Sciatic nerve (tissue), 2 donors: ENCODE measurements at regions not wholly inside any gene's neighbourhood (a gene's known extent, or its start where the extent isn't known, plus 50 kb on each side); places are given as distances from the start of the nearest gene placed in this dataset.
A peak's percentile ranks its signal among the peaks of the same experiment; 100 is the strongest.
"Not testable (repeated sequence)": the region's sequence is repeated elsewhere in the genome, so short reads cannot be mapped to it uniquely, and the experiment has no call there.

ENCODE experiments used
- ATAC-seq: fragments of 200-7000 bp; cut with Tn5 transposase; one replicate; pipeline ENCODE4 v1.9.1; 2020; ENCODE audit warnings: mild to moderate bottlenecking, moderate library complexity
- DNase-seq: peaks from one replicate; pipeline ENCODE4 v3.0.0-alpha.2; 2020; ENCODE audit warnings: low spot score
- intact Hi-C: fragments of 100-400 bp; cut with DNase I; formaldehyde crosslinking; loops from one replicate; pipeline ENCODE4 v1.14.2; 2022
- donor health status: DM: no; HTN: no; CAD: no.
- donor health status: DM: no; HTN: no; CAD: no.

DNA sequence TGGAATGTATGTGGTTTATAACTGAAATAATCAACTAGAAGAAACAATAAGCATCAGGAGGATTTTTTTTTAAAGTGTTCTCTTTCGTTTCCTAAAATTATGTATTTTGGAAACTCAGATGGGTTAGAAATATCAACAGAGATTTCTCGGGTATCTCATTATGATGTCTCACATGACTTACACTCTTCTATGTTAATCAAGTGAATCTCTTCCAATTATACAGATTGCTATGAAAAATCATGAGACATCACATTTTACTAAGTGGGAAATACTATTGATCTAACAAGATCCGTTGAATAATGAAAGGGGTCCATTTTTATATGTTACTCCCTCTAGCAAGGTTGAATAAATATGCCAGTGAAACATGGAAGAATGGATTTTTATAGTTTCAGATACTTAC lies 54.7 kb upstream of the NRIP1 start:
- ATAC-seq (no peak), DNase-seq (no peak)
- intact Hi-C loops = no loop called here

DNA sequence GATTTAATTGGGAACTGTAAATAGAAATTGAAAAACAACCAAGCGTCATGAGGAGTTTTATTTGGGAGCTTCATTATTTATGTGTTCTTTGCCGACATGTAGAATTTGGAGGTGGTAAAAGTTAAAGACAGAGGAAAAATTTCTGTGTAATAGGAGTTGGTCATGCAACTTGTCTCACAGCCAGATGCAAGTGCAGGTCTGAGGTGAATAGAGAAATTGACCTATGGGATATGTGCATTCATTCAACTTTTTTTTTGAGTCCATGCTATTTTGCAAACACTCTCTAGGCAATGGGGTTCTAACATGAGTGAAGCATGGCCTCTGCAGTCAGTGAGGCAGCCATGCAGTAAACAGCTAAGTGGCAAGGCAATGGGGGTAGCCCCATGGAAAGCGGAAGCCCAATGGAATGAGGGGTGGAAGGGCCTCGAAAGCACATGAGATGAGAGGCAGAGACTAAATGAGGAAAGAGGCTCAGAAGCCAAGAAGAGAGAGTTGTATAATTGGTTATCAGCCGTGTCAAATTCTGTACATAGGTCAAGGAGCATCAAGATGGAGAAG lies 56.4 kb upstream of the NRIP1 start:
- ATAC-seq (no peak), DNase-seq (no peak)
- intact Hi-C loops = no loop called here

DNA sequence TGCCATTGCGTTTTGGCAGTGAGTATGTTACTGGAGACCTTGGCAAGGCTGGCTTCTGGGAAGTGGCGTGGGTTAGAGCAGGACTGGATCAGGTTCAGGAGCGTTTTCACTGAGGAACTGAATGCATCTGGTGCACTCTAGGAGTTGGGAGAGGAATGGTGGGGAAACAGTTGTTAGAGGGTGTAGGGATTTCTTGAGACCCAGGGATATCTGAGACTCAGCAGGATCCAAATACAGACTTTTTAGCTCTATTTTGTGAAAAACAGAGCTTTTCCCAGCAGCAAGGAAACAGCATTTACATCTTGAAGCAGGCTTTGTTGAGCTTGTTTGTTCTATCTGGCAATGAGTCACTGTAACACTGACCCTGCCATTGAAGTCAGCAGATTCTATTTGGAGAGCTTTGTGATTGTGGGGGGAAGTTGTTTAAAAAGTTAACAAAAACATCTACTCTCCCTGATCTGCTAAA lies 56.9 kb upstream of the NRIP1 start:
- intact Hi-C loops = no loop called here
- peak; percentile 82 for ATAC-seq
- DNase-seq = no peak

DNA sequence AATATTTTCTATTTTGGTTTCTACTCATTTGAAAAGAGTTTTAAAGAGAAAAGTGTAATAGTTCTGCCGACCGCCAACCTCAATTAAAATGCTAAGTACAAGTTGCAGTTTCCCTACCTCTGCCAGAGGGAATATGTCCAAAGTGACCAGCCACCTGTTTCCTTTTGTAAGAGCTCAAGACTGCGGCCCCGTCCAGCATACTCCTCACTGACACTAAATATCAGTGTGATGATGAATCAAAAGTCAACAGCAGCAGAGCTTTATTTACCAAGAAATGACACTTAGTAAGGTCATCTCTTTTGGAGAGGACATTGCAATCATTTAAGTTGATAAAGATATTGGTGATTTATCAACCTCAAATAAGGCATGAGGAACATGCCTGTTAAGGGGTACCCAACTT lies 57.4 kb upstream of the NRIP1 start:
- no peak for DNase-seq
- ATAC-seq = no peak
- intact Hi-C loops = no loop called here

DNA sequence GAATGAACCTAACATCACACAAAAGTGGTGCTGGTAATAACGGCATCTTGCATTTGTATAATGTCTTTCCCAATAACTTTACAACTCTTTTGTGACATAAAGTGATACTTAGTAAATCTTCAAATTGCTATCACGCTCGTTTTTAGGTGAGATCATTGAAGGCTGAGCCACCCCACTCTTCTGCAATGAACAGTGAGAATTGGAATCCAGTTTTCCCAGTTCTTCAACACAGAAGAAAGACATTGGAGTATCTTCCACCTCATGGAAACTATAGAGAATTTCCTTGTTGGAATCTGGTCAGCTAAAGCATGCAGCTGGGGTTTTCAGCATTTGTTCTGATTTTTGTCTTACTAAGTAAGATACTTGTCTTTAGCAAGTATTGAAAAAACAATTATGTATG lies 59.9 kb upstream of the NRIP1 start:
- ATAC-seq (no peak), DNase-seq (no peak)
- intact Hi-C loops = no loop called here

DNA sequence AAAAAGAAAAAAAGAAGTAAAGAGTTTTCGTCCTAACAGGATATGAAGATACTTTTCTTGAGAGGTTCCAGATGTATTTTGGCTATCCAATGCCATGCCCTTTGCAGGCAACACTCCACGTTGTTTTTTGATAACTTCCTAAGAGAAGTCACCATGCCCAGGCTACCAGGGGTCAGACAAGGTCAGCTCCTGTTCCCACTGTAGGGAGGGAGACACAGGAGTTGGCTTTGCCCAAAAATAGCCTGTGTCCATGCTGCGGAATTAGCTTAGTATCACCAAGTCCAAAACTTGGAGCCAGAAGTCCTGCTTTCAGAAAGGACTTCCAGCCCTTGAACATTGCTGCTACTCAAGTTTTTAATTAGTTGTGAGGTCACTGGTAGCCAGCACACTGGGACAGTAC lies 62.1 kb upstream of the NRIP1 start:
- no peak for ATAC-seq
- no peak for DNase-seq
- intact Hi-C loops = no loop called here

DNA sequence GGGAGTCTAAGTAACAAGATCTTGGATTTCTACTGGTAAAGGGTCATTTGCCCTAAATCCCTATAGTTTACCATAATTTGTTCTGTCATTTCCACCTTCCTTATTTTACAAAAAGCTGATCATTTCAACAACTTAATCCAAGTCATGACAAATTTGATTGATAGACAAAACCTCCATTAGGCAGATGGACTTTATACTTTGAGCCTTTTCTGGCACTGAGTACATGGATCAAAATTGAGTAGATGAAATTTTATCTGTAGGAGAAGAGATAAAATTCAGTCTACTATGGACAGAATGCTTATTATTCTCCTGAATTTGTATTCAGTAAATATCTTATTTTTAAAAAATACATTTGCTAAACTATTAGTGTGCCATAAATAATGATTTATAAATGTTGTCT lies 62.6 kb upstream of the NRIP1 start:
- intact Hi-C loops = no loop called here
- ATAC-seq = no peak
- no peak for DNase-seq

DNA sequence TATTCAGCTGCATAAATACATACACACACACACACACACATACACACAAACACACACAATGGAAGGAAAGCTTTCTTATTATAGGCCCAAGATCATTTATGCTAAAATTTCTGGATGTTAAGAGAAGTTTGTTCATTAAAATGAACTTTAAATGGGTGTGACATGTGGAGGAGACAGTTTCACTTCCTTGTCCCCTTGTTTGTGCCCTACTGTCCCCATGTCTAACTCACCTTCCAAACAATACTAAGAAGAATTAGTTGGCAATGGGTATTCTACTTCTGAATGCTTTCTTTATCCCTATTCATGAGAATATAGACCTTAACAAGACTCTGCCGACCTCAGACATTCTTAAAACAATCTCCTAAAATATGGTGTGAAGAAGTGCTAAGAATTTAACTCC lies 63.5 kb upstream of the NRIP1 start:
- intact Hi-C loops = no loop called here
- DNase-seq (no peak), ATAC-seq (no peak)

DNA sequence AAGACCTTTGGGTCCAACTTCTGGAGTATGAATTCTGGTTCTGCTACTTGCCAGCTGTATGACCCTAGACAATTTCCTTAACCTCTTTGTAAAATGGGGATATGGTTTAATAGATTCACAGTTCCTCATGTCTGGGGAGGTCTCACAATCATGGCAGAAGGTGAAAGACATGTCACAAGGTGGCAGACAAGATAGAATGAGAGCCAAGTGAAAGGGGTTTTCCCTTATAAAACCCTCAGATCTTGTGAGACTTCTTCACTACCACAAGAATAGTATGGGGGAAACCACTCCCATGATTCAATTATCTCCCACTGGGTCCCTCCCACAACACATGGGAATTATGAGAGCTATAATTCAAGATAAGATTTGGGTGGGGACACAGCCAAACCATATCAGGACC lies 63.9 kb upstream of the NRIP1 start:
- intact Hi-C loops, ATAC-seq, DNase-seq: not testable (repeated sequence)

DNA sequence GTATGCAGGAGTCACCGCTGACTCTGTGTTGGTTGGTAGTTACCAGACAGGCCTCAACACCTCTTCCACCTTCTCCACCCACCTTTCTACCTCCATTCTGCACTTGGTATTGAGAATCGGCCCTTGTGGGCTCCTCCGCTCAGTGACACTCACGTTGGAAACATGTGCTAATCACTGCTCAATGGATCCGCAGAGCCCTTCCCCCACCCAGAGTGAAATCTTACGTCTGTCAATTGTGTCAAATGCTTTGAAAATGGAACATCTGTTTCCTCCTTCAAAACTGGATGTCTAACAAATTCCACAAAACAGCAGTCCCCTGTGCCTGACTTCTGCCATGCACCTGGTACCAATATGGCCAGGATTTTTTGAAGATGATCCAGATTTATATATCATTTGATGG lies 65.5 kb upstream of the NRIP1 start:
- intact Hi-C loops = no loop called here
- DNase-seq (no peak), ATAC-seq (no peak)

DNA sequence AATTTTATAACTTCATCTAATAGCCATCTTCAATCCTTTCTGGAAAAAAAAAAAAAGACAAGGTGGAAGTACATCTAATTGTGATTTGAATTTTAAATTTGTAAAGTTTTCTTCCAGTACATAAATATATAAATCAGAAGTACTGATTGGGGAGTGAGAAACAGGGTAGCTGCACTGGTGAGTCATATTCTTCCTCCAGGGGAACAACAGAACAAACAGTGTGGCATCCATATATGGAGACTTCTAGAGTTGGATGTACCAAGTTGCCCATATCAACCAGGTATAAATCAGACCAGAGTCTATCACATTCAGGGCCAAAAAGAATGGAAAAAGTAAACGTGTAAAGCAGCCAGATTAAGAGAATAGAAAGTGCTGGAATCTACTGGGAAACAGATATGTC lies 66.0 kb upstream of the NRIP1 start:
- intact Hi-C loops = no loop called here

DNA sequence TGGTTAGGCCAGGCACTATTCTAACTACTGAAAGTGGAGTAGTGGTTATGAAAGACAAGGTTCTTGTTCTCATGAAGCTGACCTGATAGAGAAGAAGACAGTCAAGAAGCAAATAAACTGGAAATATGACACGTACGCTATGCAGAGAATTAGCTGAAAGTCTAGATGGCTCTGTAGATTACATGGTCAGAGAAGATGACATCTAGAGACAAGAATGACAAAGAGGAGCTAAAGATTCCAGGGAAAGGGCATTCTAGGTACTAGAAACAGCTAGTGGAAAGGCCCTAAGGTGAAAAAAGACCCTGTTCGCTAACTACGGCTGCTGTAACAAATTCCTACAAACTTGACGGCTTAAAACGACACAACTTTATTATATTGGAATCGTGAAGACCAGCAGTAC lies 68.0 kb upstream of the NRIP1 start:
- intact Hi-C loops = no loop called here
- DNase-seq = no peak
- ATAC-seq = no peak

More for the DNA sequence above, 66.0 kb upstream of the NRIP1 start:
- ATAC-seq = no peak
- DNase-seq = no peak

DNA sequence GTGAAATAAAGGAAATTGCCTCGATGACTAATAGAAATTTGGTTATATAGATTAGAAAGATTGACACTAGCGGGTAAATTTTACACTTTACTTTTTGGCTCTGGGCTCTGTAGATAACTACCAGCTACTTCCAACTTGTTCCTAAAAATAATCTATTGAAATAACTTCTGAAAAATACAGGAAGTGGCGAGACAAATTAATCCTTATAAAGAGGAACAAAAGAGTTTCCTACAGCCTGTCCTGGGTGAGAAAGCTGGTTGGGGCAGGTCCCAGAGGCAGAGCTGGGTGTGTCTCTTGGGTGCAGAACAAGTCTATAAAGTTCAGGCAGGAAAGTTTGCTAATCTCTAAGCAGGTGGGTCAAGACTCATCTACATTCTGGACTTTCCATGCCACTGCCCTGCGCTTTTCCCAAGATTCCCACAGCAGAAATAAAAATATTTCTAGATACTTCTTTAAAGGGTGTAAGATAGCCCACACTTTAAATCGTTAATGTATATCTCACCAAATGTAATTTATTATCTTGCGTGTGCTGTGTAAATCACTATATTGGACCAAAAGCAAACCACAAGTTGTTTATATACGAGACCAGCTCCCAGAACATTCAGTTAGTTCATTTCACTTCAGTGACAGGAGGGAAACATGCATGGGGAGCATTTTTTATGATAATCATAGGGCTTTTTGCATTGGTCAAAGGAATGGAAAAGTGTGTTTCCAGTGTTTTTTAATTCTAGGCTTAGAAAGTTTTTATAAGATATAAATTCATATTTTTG lies 70.1 kb upstream of the NRIP1 start:
- intact Hi-C loops = no loop called here
- no peak for ATAC-seq
- no peak for DNase-seq

DNA sequence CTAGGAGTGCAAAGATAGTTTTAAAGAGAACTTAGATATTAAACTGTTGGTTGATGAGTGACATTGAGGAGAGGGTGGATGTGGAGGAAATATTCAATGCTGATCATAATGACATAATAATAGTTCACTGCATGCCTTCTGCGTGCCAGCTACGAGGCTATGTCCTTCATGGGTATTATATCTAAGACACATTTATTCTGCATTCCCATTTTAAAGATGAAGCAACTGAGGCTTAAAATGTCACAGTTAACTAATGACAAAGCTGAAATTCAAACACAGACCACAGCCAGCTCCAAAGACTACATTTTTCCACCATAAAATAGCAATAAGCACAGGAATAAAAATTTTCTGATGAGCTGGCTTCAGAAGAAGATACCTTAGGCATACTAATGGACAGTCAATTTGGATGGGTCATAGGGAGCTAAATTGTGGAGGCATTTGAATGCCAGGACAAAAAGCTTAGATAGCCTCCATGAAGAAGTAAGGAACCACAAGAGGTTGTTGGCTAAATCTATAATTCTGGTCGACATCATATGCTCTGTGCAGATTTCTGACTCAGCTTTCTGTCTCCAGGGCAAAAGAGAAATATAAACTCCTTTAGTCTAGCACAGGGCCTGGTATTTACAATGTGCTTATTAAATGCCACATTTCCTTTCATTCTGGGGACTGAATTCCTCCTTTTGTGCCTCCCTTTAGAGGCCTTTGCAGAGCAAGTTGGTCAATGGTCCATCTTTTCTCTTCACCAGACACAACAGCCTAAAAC lies 71.2 kb upstream of the NRIP1 start:
- no peak for DNase-seq
- intact Hi-C loops = no loop called here
- no peak for ATAC-seq

DNA sequence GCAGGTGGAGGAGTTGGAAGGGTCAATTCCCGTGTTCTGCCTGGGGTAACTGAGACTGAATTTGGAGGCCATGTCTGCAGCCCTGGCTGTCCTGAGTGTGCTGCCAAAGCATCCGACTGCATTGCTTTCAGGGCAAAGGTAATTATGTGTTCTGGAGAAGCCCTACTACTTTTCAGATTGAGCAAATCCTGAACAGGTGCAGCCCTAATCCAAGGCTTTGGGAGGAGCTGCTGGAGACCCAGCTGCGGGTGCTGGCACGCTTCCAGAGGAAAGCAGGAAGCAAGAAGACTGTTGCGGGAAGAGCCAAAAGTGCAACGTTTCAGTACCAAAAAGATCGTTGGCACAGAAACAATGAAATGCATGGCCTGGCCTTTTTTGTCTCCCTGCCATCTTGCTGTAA lies 73.7 kb upstream of the NRIP1 start:
- ATAC-seq (no peak), DNase-seq (no peak)
- intact Hi-C loops = no loop called here

DNA sequence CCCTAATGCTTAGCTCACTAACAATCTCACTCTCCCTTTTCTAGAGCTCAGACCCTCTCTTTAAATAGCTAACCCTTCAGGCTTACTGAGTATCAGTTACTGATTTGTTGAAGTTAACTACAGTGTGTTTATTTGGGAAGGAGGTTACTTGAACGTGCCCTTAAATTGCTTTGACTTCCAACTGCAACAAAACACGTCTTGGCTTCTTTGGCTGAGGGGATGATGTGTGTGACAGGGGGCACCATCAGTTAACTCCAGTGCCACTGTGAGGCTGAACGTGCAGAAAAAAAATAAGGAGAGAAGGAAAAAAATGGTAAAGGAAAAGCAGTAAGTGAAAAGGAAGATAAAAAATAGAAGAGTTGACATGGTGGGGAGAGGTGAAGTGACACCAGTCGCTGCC lies 75.1 kb upstream of the NRIP1 start:
- DNase-seq (no peak), ATAC-seq (no peak)
- intact Hi-C loops = no loop called here

DNA sequence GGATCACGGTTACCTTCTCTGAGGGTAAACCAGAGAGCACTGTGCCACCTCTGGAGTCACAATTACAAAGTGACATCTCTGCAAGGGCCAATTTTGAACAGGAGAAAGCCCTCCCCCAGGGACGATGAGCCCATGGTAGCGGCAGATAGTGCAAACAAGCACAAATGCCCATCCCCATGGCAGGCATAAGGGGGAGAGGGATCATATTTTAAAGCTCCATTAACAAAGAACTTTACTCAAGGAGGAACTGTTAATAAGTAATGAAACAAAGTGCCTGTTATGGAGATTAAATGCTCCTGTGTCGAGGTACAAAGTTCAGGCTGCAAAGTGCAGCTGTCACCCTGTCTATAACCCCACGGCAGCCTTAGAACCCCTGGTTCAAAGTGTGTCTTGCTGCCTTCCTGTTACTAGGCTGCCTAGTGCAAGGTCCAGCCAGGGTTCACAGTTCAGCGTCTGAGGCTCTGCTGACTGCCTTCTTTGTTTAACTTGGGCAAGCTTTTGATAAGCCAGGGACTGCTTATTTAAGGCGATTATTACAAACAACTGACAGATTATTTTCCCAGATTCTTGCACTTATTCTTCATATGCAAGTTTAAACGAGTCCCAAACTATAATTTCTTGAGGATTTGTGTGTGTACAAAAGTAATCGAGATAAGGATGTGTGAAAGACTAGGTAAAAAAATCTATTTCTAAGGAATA lies 75.7 kb upstream of the NRIP1 start:
- intact Hi-C loops = no loop called here
- DNase-seq (no peak), ATAC-seq (peak; percentile 92)

DNA sequence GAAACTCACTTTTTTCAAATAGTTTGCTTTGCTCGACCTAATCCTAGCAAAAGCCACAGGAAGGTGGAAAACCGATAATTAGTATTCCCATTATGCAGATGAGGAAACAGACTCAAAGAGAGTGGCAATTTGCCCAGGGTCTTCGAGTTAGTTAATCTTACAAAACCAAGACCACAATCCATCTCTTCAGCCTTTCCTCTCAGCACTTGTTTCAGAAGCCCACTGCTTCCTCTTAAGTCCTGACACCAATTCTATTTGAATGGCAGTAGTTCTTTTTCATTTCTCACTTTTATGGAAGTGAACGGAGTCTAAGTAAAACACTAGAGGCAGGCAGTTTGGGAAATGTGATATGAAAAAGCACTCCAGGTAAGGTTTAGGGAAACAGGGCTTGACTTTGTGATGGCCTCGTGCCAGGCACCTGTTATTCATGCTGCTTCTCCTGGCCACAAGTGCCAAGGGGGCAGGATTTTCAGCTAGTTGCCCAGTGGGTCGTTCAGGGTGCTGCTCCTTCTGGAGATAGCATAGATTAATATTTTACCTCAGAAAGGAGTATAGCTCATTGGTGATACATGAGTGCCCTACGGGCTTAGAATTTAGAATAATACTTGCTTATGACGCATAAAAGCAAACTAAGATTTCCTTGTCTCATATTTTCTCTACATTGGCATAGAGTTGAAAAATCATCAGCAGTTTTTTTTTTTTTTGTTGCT lies 76.6 kb upstream of the NRIP1 start:
- intact Hi-C loops = no loop called here
- DNase-seq = no peak
- ATAC-seq = no peak

DNA sequence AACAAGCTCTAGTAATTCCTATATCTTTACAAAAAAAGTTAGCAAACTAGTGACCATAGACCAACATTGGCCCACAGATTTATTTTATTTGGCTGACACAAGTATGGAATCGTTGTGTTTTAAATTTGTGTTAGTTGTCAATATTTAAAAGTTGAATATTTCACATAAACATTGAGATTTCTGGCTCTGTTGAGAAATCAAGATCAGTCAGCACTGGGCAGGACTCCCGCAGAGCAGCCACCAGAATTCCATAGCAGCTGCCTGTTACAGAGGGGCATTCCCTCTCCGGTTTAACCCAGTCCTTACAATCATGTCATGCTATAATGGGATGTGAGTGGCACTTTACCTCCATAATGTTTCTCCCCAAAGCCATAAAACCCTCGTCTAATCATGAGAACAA lies 79.2 kb upstream of the NRIP1 start:
- intact Hi-C loops = no loop called here
- no peak for ATAC-seq
- DNase-seq = no peak
